Activated CD8-positive, alpha-beta memory T cell treated with anti-CD3 and anti-CD28 coated beads, Interleukin-2, amount 10 ng/mL, durations not matched to agents 7 days and 5 days (primary cell): ENCODE measurements at regions not wholly inside any gene's neighbourhood (a gene's known extent, or its start where the extent isn't known, plus 50 kb on each side); places are given as distances from the start of the nearest gene placed in this dataset.

Experiments used
- ATAC-seq: fragments of 150-1000 bp; cut with Tn5 transposase; one replicate; pipeline ENCODE4 v1.10.0; 2021; ENCODE audit warnings: moderate library complexity
- CTCF ChIA-PET: fragments of 350-600 bp; sonication (Branson Sonifier 250); formaldehyde crosslinking; loops from one replicate; lab custom pipeline; 2021; ENCODE audit warnings: antibody characterized with exemption; lab: Charles Lee
- DNase-seq: peaks from one replicate; pipeline ENCODE4 v3.0.0-alpha.2; 2020
- H3K27ac Mint-ChIP-seq: one replicate; pipeline ENCODE4 v1.8.0; 2021; ENCODE audit warnings: mild to moderate bottlenecking, mixed read lengths
- H3K27me3 Mint-ChIP-seq: one replicate; pipeline ENCODE4 v1.8.0; 2021; ENCODE audit warnings: mixed read lengths
- H3K36me3 Mint-ChIP-seq: one replicate; pipeline ENCODE4 v1.8.0; 2021; ENCODE audit warnings: mild to moderate bottlenecking, mixed read lengths
- H3K4me1 Mint-ChIP-seq: one replicate; pipeline ENCODE4 v1.8.0; 2021; ENCODE audit warnings: mixed read lengths
- H3K4me3 Mint-ChIP-seq: one replicate; pipeline ENCODE4 v1.8.0; 2021; ENCODE audit warnings: mild to moderate bottlenecking, moderate library complexity, mixed read lengths
- H3K9me3 Mint-ChIP-seq: one replicate; pipeline ENCODE4 v1.8.0; 2022; ENCODE audit warnings: low read depth, mixed read lengths

GRCh38 chr13:109971456-109972090 is 185.2 kb upstream of the IRS2 start:
- Mint-ChIP-seq H3K9me3 (peaks cover 8% of the 10 kb centered on the region), H3K4me1 (no peaks in the 10 kb centered on the region), H3K36me3 (no peaks in the 10 kb centered on the region), H3K27me3 (no peaks in the 10 kb centered on the region), H3K4me3 (no peak overlapping the region), H3K27ac (no peak overlapping the region)
- no peak for ATAC-seq
- CTCF ChIA-PET, result no interaction called here
- DNase-seq, result no peak

- DNase-seq (no peak), ATAC-seq (no peak)
- Mint-ChIP-seq H3K9me3 (peaks cover 8% of the 10 kb centered on the region), H3K36me3 (no peaks in the 10 kb centered on the region), H3K4me1 (no peaks in the 10 kb centered on the region), H3K4me3 (no peak overlapping the region), H3K27me3 (no peaks in the 10 kb centered on the region), H3K27ac (no peak overlapping the region)
- CTCF ChIA-PET, result no interaction called here
These were observed 184.6 kb upstream of the IRS2 start for GRCh38 chr13:109971006-109971405.

GRCh38 chr13:109968876-109969577 is 182.6 kb upstream of the IRS2 start:
- H3K9me3 Mint-ChIP-seq, result peaks cover 8% of the 10 kb centered on the region
- no peaks in the 10 kb centered on the region for H3K36me3 Mint-ChIP-seq
- no peak overlapping the region for H3K4me3 Mint-ChIP-seq
- no peak overlapping the region for H3K27ac Mint-ChIP-seq
- DNase-seq (no peak), ATAC-seq (no peak)
- no peaks in the 10 kb centered on the region for H3K27me3 Mint-ChIP-seq
- CTCF ChIA-PET, result no interaction called here
- H3K4me1 Mint-ChIP-seq, result no peaks in the 10 kb centered on the region

- DNase-seq (no peak), ATAC-seq (no peak)
- no peaks in the 10 kb centered on the region for H3K4me1 Mint-ChIP-seq
- H3K27me3 Mint-ChIP-seq, result no peaks in the 10 kb centered on the region
- no peak overlapping the region for H3K27ac Mint-ChIP-seq
- H3K9me3 Mint-ChIP-seq, result no peaks in the 10 kb centered on the region
- no peak overlapping the region for H3K4me3 Mint-ChIP-seq
- CTCF ChIA-PET, result no interaction called here
- H3K36me3 Mint-ChIP-seq, result no peaks in the 10 kb centered on the region
These were observed 177.7 kb upstream of the IRS2 start for GRCh38 chr13:109963960-109964563.

- Mint-ChIP-seq H3K9me3 (no peaks in the 10 kb centered on the region), H3K27ac (no peak overlapping the region), H3K27me3 (no peaks in the 10 kb centered on the region), H3K4me3 (no peak overlapping the region), H3K4me1 (no peaks in the 10 kb centered on the region), H3K36me3 (no peaks in the 10 kb centered on the region)
- ATAC-seq (no peak), DNase-seq (no peak)
- CTCF ChIA-PET, result no interaction called here
These were observed 177.0 kb upstream of the IRS2 start for GRCh38 chr13:109963384-109963783.

GRCh38 chr13:109959903-109960302 is 173.5 kb upstream of the IRS2 start:
- DNase-seq (no peak), ATAC-seq (no peak)
- Mint-ChIP-seq H3K27ac (no peak overlapping the region), H3K4me3 (no peak overlapping the region), H3K27me3 (no peaks in the 10 kb centered on the region), H3K4me1 (no peaks in the 10 kb centered on the region), H3K9me3 (no peaks in the 10 kb centered on the region), H3K36me3 (no peaks in the 10 kb centered on the region)
- CTCF ChIA-PET, result no interaction called here

GRCh38 chr13:109957875-109958274 is 171.5 kb upstream of the IRS2 start:
- H3K27ac Mint-ChIP-seq, result no peak overlapping the region
- H3K9me3 Mint-ChIP-seq, result no peaks in the 10 kb centered on the region
- CTCF ChIA-PET, result no interaction called here
- no peaks in the 10 kb centered on the region for H3K36me3 Mint-ChIP-seq
- no peaks in the 10 kb centered on the region for H3K4me1 Mint-ChIP-seq
- H3K27me3 Mint-ChIP-seq, result no peaks in the 10 kb centered on the region
- no peak overlapping the region for H3K4me3 Mint-ChIP-seq
- ATAC-seq (no peak), DNase-seq (no peak)

- DNase-seq (no peak), ATAC-seq (no peak)
- no peaks in the 10 kb centered on the region for H3K4me1 Mint-ChIP-seq
- H3K36me3 Mint-ChIP-seq, result no peaks in the 10 kb centered on the region
- peaks cover 2% of the 10 kb centered on the region for H3K9me3 Mint-ChIP-seq
- H3K27ac Mint-ChIP-seq, result no peak overlapping the region
- CTCF ChIA-PET, result no interaction called here
- H3K4me3 Mint-ChIP-seq, result no peak overlapping the region
- H3K27me3 Mint-ChIP-seq, result no peaks in the 10 kb centered on the region
These were observed 169.2 kb upstream of the IRS2 start for GRCh38 chr13:109955598-109955997.

GRCh38 chr13:109954441-109954840 is 168.1 kb upstream of the IRS2 start:
- CTCF ChIA-PET, result no interaction called here
- Mint-ChIP-seq H3K4me1 (no peaks in the 10 kb centered on the region), H3K9me3 (peaks cover 2% of the 10 kb centered on the region), H3K4me3 (no peak overlapping the region), H3K27ac (no peak overlapping the region), H3K27me3 (no peaks in the 10 kb centered on the region), H3K36me3 (no peaks in the 10 kb centered on the region)
- ATAC-seq, result no peak
- no peak for DNase-seq

GRCh38 chr13:109951491-109951890 is 165.1 kb upstream of the IRS2 start:
- Mint-ChIP-seq H3K4me3 (no peak overlapping the region), H3K27ac (no peak overlapping the region), H3K27me3 (no peaks in the 10 kb centered on the region), H3K4me1 (no peaks in the 10 kb centered on the region), H3K36me3 (no peaks in the 10 kb centered on the region), H3K9me3 (peaks cover 2% of the 10 kb centered on the region)
- no peak for DNase-seq
- ATAC-seq, result no peak
- CTCF ChIA-PET, result no interaction called here

GRCh38 chr13:109949397-109949796 is 163.0 kb upstream of the IRS2 start:
- Mint-ChIP-seq H3K9me3 (peaks cover 2% of the 10 kb centered on the region), H3K4me1 (no peaks in the 10 kb centered on the region), H3K27me3 (no peaks in the 10 kb centered on the region), H3K4me3 (no peak overlapping the region), H3K27ac (no peak overlapping the region), H3K36me3 (no peaks in the 10 kb centered on the region)
- CTCF ChIA-PET, result no interaction called here
- ATAC-seq, result no peak
- DNase-seq, result no peak

GRCh38 chr13:109947006-109947405 is 160.6 kb upstream of the IRS2 start:
- DNase-seq, result no peak
- CTCF ChIA-PET, result no interaction called here
- no peak overlapping the region for H3K27ac Mint-ChIP-seq
- no peaks in the 10 kb centered on the region for H3K4me1 Mint-ChIP-seq
- no peaks in the 10 kb centered on the region for H3K27me3 Mint-ChIP-seq
- no peak for ATAC-seq
- H3K4me3 Mint-ChIP-seq, result no peak overlapping the region
- no peaks in the 10 kb centered on the region for H3K9me3 Mint-ChIP-seq
- H3K36me3 Mint-ChIP-seq, result no peaks in the 10 kb centered on the region

GRCh38 chr13:109945206-109945960 is 159.0 kb upstream of the IRS2 start:
- Mint-ChIP-seq H3K36me3 (no peaks in the 10 kb centered on the region), H3K27ac (no peak overlapping the region), H3K27me3 (no peaks in the 10 kb centered on the region), H3K4me1 (no peaks in the 10 kb centered on the region), H3K9me3 (no peaks in the 10 kb centered on the region), H3K4me3 (no peak overlapping the region)
- CTCF ChIA-PET, result no interaction called here
- DNase-seq, result no peak
- no peak for ATAC-seq

- ATAC-seq (no peak), DNase-seq (no peak)
- H3K36me3 Mint-ChIP-seq, result no peaks in the 10 kb centered on the region
- no peaks in the 10 kb centered on the region for H3K4me1 Mint-ChIP-seq
- CTCF ChIA-PET, result no interaction called here
- H3K27ac Mint-ChIP-seq, result no peak overlapping the region
- no peaks in the 10 kb centered on the region for H3K27me3 Mint-ChIP-seq
- no peak overlapping the region for H3K4me3 Mint-ChIP-seq
- no peaks in the 10 kb centered on the region for H3K9me3 Mint-ChIP-seq
These were observed 155.6 kb upstream of the IRS2 start for GRCh38 chr13:109941951-109942350.
